ENCODE measurements at regions not wholly inside any gene's neighbourhood (a gene's known extent, or its start where the extent isn't known, plus 50 kb on each side); places are given as distances from the start of the nearest gene placed in this dataset.

- DNase-seq (ENCODE audit: low read depth in 3 of 3, low spot score in 1 of 3) = no peak
Measured at GRCh38 chr11:33646629-33647028, 54.0 kb downstream of the C11orf91 start.

- no peak for DNase-seq (ENCODE audit: low read depth in 3 of 3, low spot score in 1 of 3)
Measured at GRCh38 chr11:33646168-33646567, 54.5 kb downstream of the C11orf91 start.

GRCh38 chr11:33645686-33646085 is 54.9 kb downstream of the C11orf91 start:
- DNase-seq (ENCODE audit: low read depth in 3 of 3, low spot score in 1 of 3) = no peak

GRCh38 chr11:33643167-33643824 is 57.3 kb downstream of the C11orf91 start:
- DNase-seq (ENCODE audit: low read depth in 3 of 3, low spot score in 1 of 3) = no peak

- DNase-seq (ENCODE audit: low read depth in 3 of 3, low spot score in 1 of 3) = no peak
Measured at GRCh38 chr11:33642461-33643166, 58.0 kb downstream of the C11orf91 start.

- DNase-seq (ENCODE audit: low read depth in 3 of 3, low spot score in 1 of 3) = no peak
Measured at GRCh38 chr11:33640730-33641371, 59.8 kb downstream of the C11orf91 start.

GRCh38 chr11:33638608-33639007 is 62.0 kb downstream of the C11orf91 start:
- no peak for DNase-seq (ENCODE audit: low read depth in 3 of 3, low spot score in 1 of 3)

- no peak for DNase-seq (ENCODE audit: low read depth in 3 of 3, low spot score in 1 of 3)
Measured at GRCh38 chr11:33636104-33636503, 64.5 kb downstream of the C11orf91 start.

GRCh38 chr11:33635161-33635560 is 65.5 kb downstream of the C11orf91 start:
- no peak for DNase-seq (ENCODE audit: low read depth in 3 of 3, low spot score in 1 of 3)

GRCh38 chr11:33634291-33634834 is 66.3 kb downstream of the C11orf91 start:
- DNase-seq (ENCODE audit: low read depth in 3 of 3, low spot score in 1 of 3) = no peak

GRCh38 chr11:33633251-33634003 is 67.2 kb downstream of the C11orf91 start:
- no peak for DNase-seq (ENCODE audit: low read depth in 3 of 3, low spot score in 1 of 3)

- DNase-seq (ENCODE audit: low read depth in 3 of 3, low spot score in 1 of 3) = no peak
Measured at GRCh38 chr11:33631749-33632091, 68.9 kb downstream of the C11orf91 start.

- DNase-seq (ENCODE audit: low read depth in 3 of 3, low spot score in 1 of 3) = no peak
Measured at GRCh38 chr11:33630936-33631748, 69.5 kb downstream of the C11orf91 start.

- DNase-seq (ENCODE audit: low read depth in 3 of 3, low spot score in 1 of 3) = no peak
Measured at GRCh38 chr11:33624083-33624482, 76.5 kb downstream of the C11orf91 start.

- no peak for DNase-seq (ENCODE audit: low read depth in 3 of 3, low spot score in 1 of 3)
Measured at GRCh38 chr11:33622806-33623205, 77.8 kb downstream of the C11orf91 start.

GRCh38 chr11:33622186-33622585 is 78.4 kb downstream of the C11orf91 start:
- no peak for DNase-seq (ENCODE audit: low read depth in 3 of 3, low spot score in 1 of 3)

- no peak for DNase-seq (ENCODE audit: low read depth in 3 of 3, low spot score in 1 of 3)
Measured at GRCh38 chr11:33620423-33621171, 80.0 kb downstream of the C11orf91 start.

GRCh38 chr11:33618956-33619355 is 81.7 kb downstream of the C11orf91 start:
- no peak for DNase-seq (ENCODE audit: low read depth in 3 of 3, low spot score in 1 of 3)

- no peak for DNase-seq (ENCODE audit: low read depth in 3 of 3, low spot score in 1 of 3)
Measured at GRCh38 chr11:33618351-33618710, 82.3 kb downstream of the C11orf91 start.
